G401 (cell line): ENCODE measurements at regions not wholly inside any gene's neighbourhood (a gene's known extent, or its start where the extent isn't known, plus 50 kb on each side); places are given as distances from the start of the nearest gene placed in this dataset.

Source experiments
- DNase-seq: peaks from one replicate; pipeline ENCODE4 v3.0.0-alpha.2; 2015; ENCODE audit warnings: low spot score
- in situ Hi-C: cut with HindIII; loops from 2 replicates; pipeline ENCODE4 v1.10.0; 2016; ENCODE audit warnings: low sequenced_read_pairs, mixed read lengths

DNA sequence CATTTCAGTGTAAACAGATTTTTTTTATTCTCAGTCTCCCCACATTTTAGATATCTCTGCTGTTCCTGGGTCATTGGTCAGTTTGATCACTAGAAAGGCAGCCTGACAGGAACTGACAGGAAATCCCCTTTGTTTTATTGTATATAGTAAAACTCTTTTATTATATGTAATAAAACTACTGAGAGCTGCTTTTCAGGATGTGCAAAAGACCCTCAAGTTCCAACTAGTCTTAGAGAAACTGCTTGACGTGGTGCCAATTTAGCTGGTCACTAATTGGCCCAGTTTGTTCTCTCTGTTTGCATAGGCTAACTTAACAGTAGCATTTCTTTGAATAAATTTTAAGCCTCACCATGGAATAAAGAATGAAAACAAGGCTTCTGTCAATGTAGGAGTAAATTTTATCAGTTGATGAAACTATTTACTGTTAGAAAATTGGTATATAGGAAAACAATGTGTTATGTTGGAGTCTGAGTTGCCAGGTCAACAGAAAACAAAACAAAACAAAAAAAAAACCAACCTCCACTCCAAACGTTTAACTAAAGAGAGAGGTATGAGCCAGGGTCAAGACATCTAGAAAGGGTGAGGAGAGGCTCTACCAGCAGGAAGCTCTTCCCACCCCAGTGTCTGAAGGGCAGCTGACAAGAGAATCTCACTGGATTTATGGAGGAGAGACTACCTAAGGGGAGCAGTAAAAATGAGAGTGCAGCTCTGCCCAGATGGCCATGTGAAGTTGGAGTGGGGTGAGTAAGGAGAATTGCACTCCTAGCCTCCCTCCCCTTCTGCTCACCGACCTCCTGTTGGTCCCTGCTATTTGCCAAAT lies 184.6 kb downstream of the ST6GAL2 start:
- DNase-seq: no peak
- in situ Hi-C loops: no loop called here

DNA sequence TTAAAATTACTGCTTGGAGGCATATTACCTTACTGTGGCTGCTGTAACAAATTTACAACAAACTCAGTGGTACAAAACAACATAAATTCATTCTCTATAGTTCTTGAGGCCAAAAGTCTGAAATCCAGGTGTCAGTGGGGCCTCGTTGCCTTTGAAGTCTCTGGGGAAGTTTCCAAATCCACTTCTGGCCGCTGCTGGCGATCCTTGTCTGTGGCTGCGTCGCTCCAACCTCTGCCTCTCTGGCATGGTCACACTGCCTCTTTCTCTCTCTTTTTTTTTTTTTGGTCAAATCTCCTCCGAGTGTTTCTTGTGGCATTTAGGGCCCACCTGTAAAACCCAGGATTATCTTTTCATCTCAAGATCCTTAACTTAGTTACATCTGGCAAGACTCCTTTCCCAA lies 182.8 kb downstream of the ST6GAL2 start:
- no peak for DNase-seq
- in situ Hi-C loops: no loop called here

DNA sequence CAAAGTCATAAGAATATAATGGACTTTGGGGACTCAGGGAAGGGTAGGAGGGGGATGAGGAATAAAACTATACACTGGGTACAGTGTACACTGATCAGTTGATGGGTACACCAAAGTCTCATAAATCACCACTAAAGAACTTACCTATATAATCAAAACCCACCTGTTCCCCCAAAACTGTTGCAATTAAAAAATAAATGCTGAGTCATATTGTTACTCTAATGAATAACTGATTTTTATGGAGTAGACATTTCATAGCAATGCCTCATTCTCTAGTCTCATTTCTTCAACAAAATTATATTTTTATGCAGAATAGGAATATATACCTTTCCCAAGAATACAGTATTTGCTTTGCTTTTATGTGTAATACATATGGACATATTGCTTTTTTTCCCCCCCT lies 181.2 kb downstream of the ST6GAL2 start:
- DNase-seq: no peak

DNA sequence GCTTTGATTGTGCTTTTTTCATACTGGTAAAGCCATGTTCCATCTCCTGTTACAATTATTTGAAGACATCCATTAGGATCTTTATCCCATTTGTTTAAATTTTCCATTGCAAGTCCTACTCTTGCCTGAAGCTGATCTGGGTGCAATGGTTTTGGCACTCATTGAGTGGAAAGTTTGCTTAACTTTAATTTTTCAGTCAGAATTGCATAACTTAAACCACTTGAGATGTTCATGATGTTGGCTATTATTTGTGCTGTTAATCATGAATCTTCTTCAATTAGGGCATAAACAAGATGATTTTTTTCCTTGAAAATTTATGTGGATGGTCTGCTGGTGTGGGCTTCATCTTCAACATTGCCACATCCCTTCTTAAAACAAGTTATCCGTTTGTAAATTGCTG lies 180.1 kb downstream of the ST6GAL2 start:
- in situ Hi-C loops: no loop called here
- DNase-seq: no peak

More for the DNA sequence above, 181.2 kb downstream of the ST6GAL2 start:
- in situ Hi-C loops: no loop called here

DNA sequence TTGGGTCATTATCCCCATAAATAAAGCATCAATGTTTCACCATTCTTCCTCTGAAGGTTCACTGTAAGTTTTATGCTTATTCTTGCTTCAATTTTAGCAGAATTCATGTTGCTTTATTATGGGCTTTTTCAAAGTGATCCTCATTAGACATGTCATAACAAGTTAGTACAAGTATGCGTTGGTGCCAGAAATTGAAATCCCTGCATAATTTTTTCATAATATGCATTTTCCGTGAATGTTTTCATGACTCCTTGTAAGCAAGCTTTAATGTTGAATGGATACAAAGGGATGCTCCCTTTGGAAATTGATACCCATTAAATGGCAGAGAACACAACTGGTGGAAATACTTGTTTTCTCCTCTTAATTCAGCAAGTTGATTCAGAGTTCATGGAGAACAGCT lies 179.7 kb downstream of the ST6GAL2 start:
- in situ Hi-C loops: no loop called here
- no peak for DNase-seq

DNA sequence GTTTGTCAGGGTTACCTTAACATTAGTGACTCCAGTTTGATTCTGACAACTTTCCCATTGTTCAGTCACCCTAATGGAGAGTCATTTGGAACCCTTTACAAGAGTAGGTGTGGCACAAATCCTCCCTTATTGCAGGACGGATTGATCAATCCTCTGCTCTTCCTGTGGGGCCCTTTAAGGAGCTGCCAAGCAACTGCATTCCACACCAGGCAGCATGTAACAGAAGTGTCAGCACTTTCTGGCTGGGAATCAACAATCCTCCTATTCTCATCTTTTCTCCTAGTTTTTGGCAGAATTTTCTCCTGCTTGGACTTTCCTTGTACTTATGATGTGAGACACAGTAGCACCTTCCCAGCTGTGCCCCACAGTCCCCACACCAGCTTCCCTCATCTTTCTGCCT lies 177.8 kb downstream of the ST6GAL2 start:
- in situ Hi-C loops: no loop called here
- DNase-seq: no peak

DNA sequence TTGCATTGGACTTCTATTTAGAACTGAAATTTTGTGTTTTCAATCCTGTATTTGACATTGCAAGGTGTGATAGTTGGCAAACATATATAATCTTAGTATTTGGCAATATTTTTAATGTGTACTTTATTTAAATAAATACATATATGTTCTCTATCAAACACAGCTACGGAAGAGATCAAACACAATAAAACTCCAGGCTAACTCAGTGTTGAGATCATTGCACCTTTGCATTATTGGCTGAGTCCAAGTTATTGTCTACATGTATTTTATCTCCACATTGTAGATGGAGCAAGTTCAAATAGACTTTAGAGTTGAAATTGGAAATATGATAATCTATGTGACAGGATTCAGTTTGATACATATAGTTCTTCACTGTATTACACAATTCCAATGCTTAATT lies 176.7 kb downstream of the ST6GAL2 start:
- in situ Hi-C loops: no loop called here
- DNase-seq: no peak

DNA sequence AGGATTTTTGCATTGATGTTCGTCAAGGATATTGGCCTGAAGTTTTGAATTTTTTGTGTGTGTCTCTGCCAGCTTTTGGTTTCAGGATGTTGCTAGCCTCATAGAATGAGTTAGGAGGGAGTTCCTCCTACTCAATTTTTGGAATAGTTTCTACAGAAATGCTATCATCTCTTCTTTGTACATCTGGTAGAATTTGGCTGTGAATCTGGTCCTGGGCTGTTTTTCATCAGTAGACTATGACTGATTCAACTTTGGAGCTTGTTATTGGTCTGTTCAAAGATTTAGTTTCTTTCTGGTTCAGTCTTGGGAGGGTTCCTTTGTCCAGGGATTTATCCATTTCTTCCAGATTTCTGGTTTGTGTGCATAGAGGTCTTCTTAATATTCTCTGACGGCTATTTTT lies 166.7 kb downstream of the ST6GAL2 start:
- DNase-seq: no peak
- in situ Hi-C loops: no loop called here

DNA sequence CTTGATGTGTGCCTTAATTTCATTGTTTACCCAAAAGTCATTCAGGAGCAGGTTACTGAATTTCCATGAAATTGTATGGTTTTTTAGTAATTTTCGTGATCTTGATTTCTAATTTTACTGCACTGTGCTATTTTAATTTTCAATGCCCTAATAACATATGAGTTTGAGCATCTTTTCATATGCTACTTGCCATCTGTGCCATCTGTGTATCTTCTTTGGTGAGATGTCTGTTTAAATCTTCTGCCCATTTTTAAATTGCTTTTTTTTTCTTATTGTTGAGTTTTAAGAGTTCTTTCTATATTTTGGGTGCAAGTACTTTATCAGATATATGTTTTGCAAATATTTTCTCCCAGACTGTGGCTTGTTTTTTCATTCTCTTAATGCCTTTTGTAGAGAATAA lies 165.9 kb downstream of the ST6GAL2 start:
- in situ Hi-C loops: no loop called here
- no peak for DNase-seq

DNA sequence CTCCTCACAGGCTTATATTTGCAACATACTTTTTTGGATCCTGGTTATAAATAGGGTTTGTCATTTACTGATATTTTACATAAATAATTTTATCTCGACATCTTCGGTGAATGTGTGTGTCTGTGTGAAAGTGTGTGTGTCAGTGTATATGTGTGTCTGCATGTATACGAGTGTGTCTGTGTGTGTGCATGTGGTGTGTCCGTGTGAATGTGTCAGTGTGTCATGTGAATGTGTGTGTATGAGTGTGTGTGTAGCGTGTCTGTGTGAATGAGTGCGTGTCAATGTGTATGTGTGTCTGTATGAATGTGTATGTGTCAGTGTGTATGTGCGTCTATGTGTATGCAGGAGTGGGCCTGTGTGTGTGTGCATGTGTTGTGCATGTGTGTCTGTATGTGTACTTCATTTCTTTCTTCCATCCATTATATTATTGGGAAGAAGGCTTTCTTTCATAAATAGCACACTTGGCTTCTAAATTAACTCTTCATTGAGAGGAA lies 161.6 kb downstream of the ST6GAL2 start:
- DNase-seq: no peak
- in situ Hi-C loops: no loop called here

DNA sequence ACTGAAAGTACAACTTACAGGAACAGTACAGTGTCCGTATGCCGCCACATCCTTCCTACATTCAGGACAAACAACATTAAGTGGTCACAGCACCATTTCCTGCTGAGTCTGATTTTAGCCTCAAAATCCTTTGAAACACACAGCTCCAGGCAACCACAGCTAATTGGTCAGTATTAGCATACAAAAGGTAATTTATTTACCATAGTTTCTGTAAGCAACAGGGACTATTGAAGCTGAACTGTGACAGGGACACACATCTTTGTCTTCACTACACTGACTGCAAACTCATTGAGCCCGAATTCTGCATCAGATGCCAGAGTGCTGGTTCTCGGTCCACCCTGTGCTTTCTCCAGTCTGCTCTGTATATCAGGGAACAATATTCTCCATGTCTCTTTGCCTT lies 151.8 kb downstream of the ST6GAL2 start:
- in situ Hi-C loops: no loop called here
- DNase-seq: no peak

DNA sequence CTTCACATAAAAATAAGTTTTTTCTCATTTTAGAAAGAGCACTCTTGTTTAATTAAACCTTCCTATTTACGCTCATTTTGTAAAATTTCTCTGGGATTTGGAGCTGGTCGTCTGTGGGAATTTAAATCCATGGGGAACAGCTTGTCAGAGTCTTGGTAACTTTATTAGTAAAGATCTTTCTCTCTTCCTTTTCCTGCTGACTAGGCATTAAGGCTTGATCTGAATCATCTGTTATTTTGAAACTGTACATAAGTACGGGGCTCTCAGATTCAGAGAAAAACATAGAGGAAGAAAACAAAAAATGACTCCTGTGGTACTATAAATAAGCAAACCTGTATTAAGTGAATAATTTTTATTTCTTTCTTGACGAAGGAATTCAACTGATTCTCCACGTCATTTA lies 150.2 kb downstream of the ST6GAL2 start:
- DNase-seq: no peak
- in situ Hi-C loops: no loop called here

DNA sequence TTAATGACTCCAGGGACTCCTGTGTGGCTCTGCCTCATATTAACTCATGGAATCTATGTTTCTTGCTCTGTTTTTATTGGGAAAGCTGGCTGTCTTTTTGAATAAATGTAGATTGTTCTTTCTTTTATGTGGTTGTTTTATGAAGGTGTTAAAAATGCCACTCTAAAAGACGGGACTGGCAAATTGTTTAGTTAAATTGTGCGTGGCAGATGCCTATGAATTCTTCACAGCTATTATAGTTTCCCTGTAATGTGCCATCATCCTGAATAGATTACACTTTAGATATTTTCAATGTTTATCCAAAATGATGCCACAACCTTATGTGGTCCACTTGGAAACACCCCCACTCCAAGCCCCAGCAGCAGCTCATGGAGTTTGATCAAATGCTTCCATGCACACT lies 149.7 kb downstream of the ST6GAL2 start:
- no peak for DNase-seq
- in situ Hi-C loops: no loop called here

DNA sequence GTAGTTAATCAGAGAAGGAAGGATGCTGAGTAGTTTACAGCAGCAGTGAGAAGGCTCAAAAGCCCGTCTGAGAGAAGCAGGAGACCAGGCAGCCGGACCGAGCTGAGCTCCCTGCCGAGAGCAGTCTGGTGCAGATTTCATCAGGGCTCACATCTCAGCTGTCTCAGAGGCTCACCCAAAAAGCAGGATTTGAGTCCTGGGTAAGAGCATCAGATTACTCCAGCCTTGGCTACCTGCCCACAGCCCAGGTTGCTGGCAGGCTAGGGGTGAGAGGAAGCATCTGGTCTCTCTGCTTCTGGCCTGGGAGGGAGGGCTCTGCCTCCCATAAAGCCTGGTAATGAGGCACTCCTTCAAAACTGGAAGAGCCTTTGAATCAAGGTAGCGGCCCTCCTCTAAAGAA lies 140.5 kb downstream of the ST6GAL2 start:
- in situ Hi-C loops: no loop called here

DNA sequence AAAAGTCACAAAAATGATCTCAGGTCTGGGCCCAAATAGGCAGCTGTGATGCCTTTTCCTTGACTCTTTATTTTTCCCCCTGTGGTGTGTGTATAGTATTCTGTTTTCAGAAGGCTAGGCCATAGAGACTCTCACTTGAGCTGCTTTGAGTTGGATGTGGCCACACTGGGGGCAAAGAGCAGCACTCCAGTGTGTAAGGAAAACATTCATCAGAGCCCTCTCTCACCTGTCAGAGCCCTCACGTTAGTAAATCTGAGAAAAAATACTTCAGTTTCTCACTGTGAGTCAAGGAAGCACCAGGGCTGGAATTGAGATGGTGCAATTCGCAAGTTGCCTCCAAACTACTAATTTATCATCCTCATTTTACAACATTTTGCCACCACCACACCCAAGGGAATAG lies 136.1 kb downstream of the ST6GAL2 start:
- in situ Hi-C loops: no loop called here
- DNase-seq: no peak

More for the DNA sequence above, 140.5 kb downstream of the ST6GAL2 start:
- peak; percentile 97 for DNase-seq
